OCI-LY3 (cell line): ENCODE measurements at regions not wholly inside any gene's neighbourhood (a gene's known extent, or its start where the extent isn't known, plus 50 kb on each side); places are given as distances from the start of the nearest gene placed in this dataset.
"Not testable (repeated sequence)": the region's sequence is repeated elsewhere in the genome, so short reads cannot be mapped to it uniquely, and the experiment has no call there.

Source experiments
- H2AFZ ChIP-seq: fragments of 200-600, 300-600 bp; shearing (Covaris generic); 2 replicates; pipeline ENCODE4 v1.6.0; 2014; ENCODE audit warnings: antibody characterized with exemption, low read depth, low read length
- H3K27ac ChIP-seq: fragments of 200-600, 300-600 bp; sonication (generic); 2 replicates; pipeline ENCODE4 v1.5.1; 2014; ENCODE audit warnings: mild to moderate bottlenecking, low read length, moderate library complexity, mixed read lengths
- H3K27me3 ChIP-seq: fragments of 200-600, 300-600 bp; sonication (generic); 2 replicates; pipeline ENCODE4 v1.6.1; 2014; ENCODE audit warnings: low read depth, low read length, mixed read lengths
- H3K36me3 ChIP-seq: fragments of 200-600, 300-600 bp; sonication (generic); replicated peaks from 2 replicates; pipeline ENCODE3; 2014; ENCODE audit warnings: low read depth, low read length, mixed read lengths
- H3K4me1 ChIP-seq: fragments of 300-600, 200-600 bp; sonication (generic); 2 replicates; pipeline ENCODE4 v1.6.1; 2014; ENCODE audit warnings: low read length, mixed read lengths
- H3K4me2 ChIP-seq: fragments of 200-600, 300-600 bp; sonication (generic); 2 replicates; pipeline ENCODE4 v1.6.1; 2014; ENCODE audit warnings: low read length, mixed read lengths
- H3K4me3 ChIP-seq: fragments of 300-600, 200-600 bp; sonication (generic); 2 replicates; pipeline ENCODE4 v1.5.1; 2014; ENCODE audit warnings: antibody characterized with exemption, mild to moderate bottlenecking, low read length, moderate library complexity
- H3K79me2 ChIP-seq: fragments of 300-600, 200-600 bp; shearing (Covaris generic); 2 replicates; pipeline ENCODE4 v1.6.1; 2014; ENCODE audit warnings: mild to moderate bottlenecking, low read length, mixed read lengths
- H3K9ac ChIP-seq: fragments of 300-600, 200-600 bp; shearing (Covaris generic); 2 replicates; pipeline ENCODE4 v1.6.0; 2014; ENCODE audit warnings: mild to moderate bottlenecking, low read length, moderate library complexity
- H3K9me3 ChIP-seq: fragments of 200-600, 300-600 bp; shearing (Covaris generic); 2 replicates; pipeline ENCODE4 v1.6.1; 2014; ENCODE audit warnings: low read length, mixed read lengths; ENCODE audit not compliant: insufficient read depth
- H4K20me1 ChIP-seq: fragments of 200-600, 300-600 bp; sonication (generic); 2 replicates; pipeline ENCODE4 v1.6.1; 2016; ENCODE audit warnings: low read length, mixed read lengths; ENCODE audit not compliant: insufficient read depth
- CTCF ChIP-seq: fragments of 200-600, 300-600 bp; sonication (generic); IDR thresholded peaks from 2 replicates; pipeline ENCODE4 v1.5.1; 2014; ENCODE audit warnings: antibody characterized with exemption, low read length, low read depth
- EZH2phosphoT487 ChIP-seq: fragments of 200-600 bp; shearing (Covaris generic); IDR thresholded peaks from 2 replicates; pipeline ENCODE4 v1.6.1; 2018; ENCODE audit warnings: antibody characterized with exemption, mixed run types, low read depth

GRCh38 chr4:28106155-28106554 lies 1245.5 kb downstream of the STIM2 start:
- no peak for TF ChIP-seq CTCF
- TF ChIP-seq EZH2phosphoT487 = no peak
- H2AFZ ChIP-seq = no peak overlapping the region
- no peak overlapping the region for H3K27ac ChIP-seq

DNA sequence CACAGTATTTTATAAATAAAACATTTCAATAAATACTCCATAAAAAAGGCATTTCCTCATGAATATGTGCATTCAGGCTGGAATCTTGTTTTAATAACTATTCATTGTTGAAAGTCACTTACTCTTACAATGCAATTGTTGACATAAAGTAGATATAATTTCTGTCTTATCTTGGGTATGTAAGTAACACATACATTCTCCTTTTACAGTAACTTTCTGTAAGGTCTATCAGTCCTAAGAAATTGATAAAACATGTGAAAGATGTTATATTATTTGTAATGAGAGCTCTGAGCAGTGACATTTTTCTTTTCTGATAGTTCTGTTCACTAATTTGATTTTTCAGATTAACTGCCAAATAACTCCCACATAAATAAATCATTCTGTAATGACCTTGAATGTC lies 1249.2 kb downstream of the STIM2 start:
- Histone ChIP-seq H3K4me2 (no peak overlapping the region), H3K27me3 (no peaks in the 10 kb centered on the region), H2AFZ (no peak overlapping the region), H3K9me3 (no peaks in the 10 kb centered on the region), H3K36me3 (no peaks in the 10 kb centered on the region), H3K4me1 (no peaks in the 10 kb centered on the region), H3K79me2 (no peaks in the 10 kb centered on the region), H3K4me3 (no peak overlapping the region), H3K9ac (no peak overlapping the region), H4K20me1 (no peaks in the 10 kb centered on the region), H3K27ac (no peak overlapping the region)
- TF ChIP-seq EZH2phosphoT487 (no peak), CTCF (no peak)

More at GRCh38 chr4:28106155-28106554, 1245.5 kb downstream of the STIM2 start:
- Histone ChIP-seq H3K27me3 (no peaks in the 10 kb centered on the region), H3K4me1 (no peaks in the 10 kb centered on the region), H3K79me2 (no peaks in the 10 kb centered on the region), H3K9me3 (no peaks in the 10 kb centered on the region), H3K36me3 (no peaks in the 10 kb centered on the region), H3K4me3 (no peak overlapping the region), H4K20me1 (no peaks in the 10 kb centered on the region), H3K9ac (no peak overlapping the region), H3K4me2 (no peak overlapping the region)

- H2AFZ ChIP-seq, H3K4me1 ChIP-seq, H3K36me3 ChIP-seq, H3K9ac ChIP-seq, H3K79me2 ChIP-seq, H3K27ac ChIP-seq, H3K27me3 ChIP-seq, H3K9me3 ChIP-seq, H4K20me1 ChIP-seq, H3K4me2 ChIP-seq, H3K4me3 ChIP-seq: not testable (repeated sequence)
Measured at GRCh38 chr4:28112691-28113335, 1252.2 kb downstream of the STIM2 start.

- not testable (repeated sequence) for H2AFZ ChIP-seq, H4K20me1 ChIP-seq, H3K27me3 ChIP-seq, H3K36me3 ChIP-seq, H3K79me2 ChIP-seq, H3K4me1 ChIP-seq, H3K27ac ChIP-seq, H3K9ac ChIP-seq, H3K4me2 ChIP-seq, H3K9me3 ChIP-seq, H3K4me3 ChIP-seq
Measured at GRCh38 chr4:28113586-28113985, 1252.9 kb downstream of the STIM2 start.

- H3K36me3 ChIP-seq, H3K27me3 ChIP-seq, H3K4me2 ChIP-seq, H3K4me3 ChIP-seq, H4K20me1 ChIP-seq, H3K9me3 ChIP-seq, H2AFZ ChIP-seq, H3K9ac ChIP-seq, H3K4me1 ChIP-seq, H3K79me2 ChIP-seq, H3K27ac ChIP-seq: not testable (repeated sequence)
Measured at GRCh38 chr4:28116526-28117083, 1256.0 kb downstream of the STIM2 start.
